Heart left ventricle (tissue), 16 donors: ENCODE measurements at regions not wholly inside any gene's neighbourhood (a gene's known extent, or its start where the extent isn't known, plus 50 kb on each side); places are given as distances from the start of the nearest gene placed in this dataset.
"Not testable (repeated sequence)": the region's sequence is repeated elsewhere in the genome, so short reads cannot be mapped to it uniquely, and the experiment has no call there.

Experiments
- ATAC-seq, 4 donors: fragments of 200-7000 bp; cut with Tn5 transposase; one replicate each; pipeline ENCODE4 v1.9.1; 2020 to 2022; ENCODE audit warnings: moderate library complexity in 4 of 4, mild to moderate bottlenecking in 3 of 4, moderate number of reproducible peaks in 1 of 4
- DNase-seq, 5 donors: peaks; one replicate each; pipeline ENCODE4 v3.0.0-alpha.2; 2020
- H3K27ac ChIP-seq, 12 donors: fragments of 200-600 bp; sonication (generic) in 4 of 12; one replicate each; pipeline versions ENCODE4 v1.5.0 to v1.8.0; 2016 to 2022; ENCODE audit warnings: mild to moderate bottlenecking in 2 of 12
- H3K27me3 ChIP-seq, 9 donors: fragments of 200-600 bp; sonication (generic) in 2 of 9; one replicate each; pipeline versions ENCODE4 v1.5.1 to v1.8.0; 2016 to 2022; ENCODE audit warnings: mild to moderate bottlenecking in 3 of 9
- H3K36me3 ChIP-seq, 9 donors: fragments of 200-600 bp; sonication (generic) in 2 of 9; one replicate each; pipeline versions ENCODE4 v1.5.0 to v1.8.0; 2018 to 2022; ENCODE audit warnings: mild to moderate bottlenecking in 2 of 9
- H3K4me1 ChIP-seq, 12 donors: fragments of 200-600 bp; sonication (generic) in 4 of 12; one replicate each; pipeline versions ENCODE4 v1.5.0 to v1.8.0; 2016 to 2022; ENCODE audit warnings: mild to moderate bottlenecking in 3 of 12
- H3K4me3 ChIP-seq, 12 donors: fragments of 200-600 bp; sonication (generic) in 4 of 12; one replicate each; pipeline versions ENCODE4 v1.5.0 to v1.8.0; 2017 to 2022; ENCODE audit warnings: mild to moderate bottlenecking in 9 of 12, moderate library complexity in 4 of 12
- H3K9me3 ChIP-seq, 12 donors: fragments of 200-600 bp; sonication (generic) in 4 of 12; one replicate each; pipeline versions ENCODE4 v1.5.0 to v1.8.0; 2016 to 2022; ENCODE audit warnings: mild to moderate bottlenecking in 1 of 12
- WGBS, 4 donors: extraction: QIAGEN DNeasy Blood & Tissue Kit in 2 of 4; methylation state at CpG; one replicate each; pipeline versions ENCODE4 v1.1.5 to v1.1.7; 2013 to 2018; 5-methylcytosine and 5-hydroxymethylcytosine counted together
- intact Hi-C, 10 donors: fragments of 100-400 bp; cut with DNase I; formaldehyde crosslinking; loops; one replicate each; pipeline versions ENCODE4 v1.11.1 to v1.14.2; 2022
- donor health status: ischemic (EF 13 %, LVEDD 7.1; RV severe dilation, severe dysfunction).
- donor health status: healthy with polysubstance abuse.
- donor health status: DM: no; HTN: yes; CAD: no.
- donor health status: DM: no; HTN: no; CAD: no.
- donor health status: ischemic (EF 25% LVEDD 6.9; RV normal size, moderate dysfunction).
- donor health status: ischemic (EF 25% LVEDD 5.7; RV mildly dilated, moderate dysfunction).
- donor health status: healthy.
- donor health status: DM: yes; HTN: yes; CAD: no.
- donor health status: ischemic (EF 35%, LVEDD 5.7; RV mildly dilated, moderate dysfunction).
- donor health status: nonischemic (EF 11% LVEDD 7.7; RV severe dilation, severe dysfunction).
- donor health status: DM: yes; HTN: yes; CAD: no.
- donor health status: PGD.
- donor health status: ischemic (EF 29% LVEDD 5.4; RV normal size, mild dysfunction).
- donor health status: nonischemic (EF 23%, LVEDD 6.1; RV moderate dilation, normal function).

GRCh38 chr16:32478406-32478805 is 197.6 kb downstream of the TP53TG3 start:
- WGBS, 4 donors = 60 to 88% (median 73%) methylated on average over 31 to 38 of the region's 38 CpGs
- H3K9me3 ChIP-seq, intact Hi-C loops, H3K4me1 ChIP-seq, H3K27ac ChIP-seq, H3K36me3 ChIP-seq, H3K27me3 ChIP-seq, DNase-seq, ATAC-seq, H3K4me3 ChIP-seq: not testable (repeated sequence)

- intact Hi-C loops, H3K9me3 ChIP-seq, H3K4me3 ChIP-seq, H3K27me3 ChIP-seq, DNase-seq, H3K27ac ChIP-seq, H3K4me1 ChIP-seq, H3K36me3 ChIP-seq, ATAC-seq: not testable (repeated sequence)
- WGBS, 4 donors = 94 to 96% methylated on average over 5 to 7 of the region's 10 CpGs; no CpG with 5 or more reads in 2 of the 4 donors
These were observed 198.4 kb downstream of the TP53TG3 start for GRCh38 chr16:32477551-32477950.

- H3K9me3 ChIP-seq, DNase-seq, H3K4me1 ChIP-seq, ATAC-seq, H3K36me3 ChIP-seq, H3K27ac ChIP-seq, H3K4me3 ChIP-seq, H3K27me3 ChIP-seq, intact Hi-C loops: not testable (repeated sequence)
- 86 to 91% methylated on average over 15 to 17 of the region's 20 CpGs; no CpG with 5 or more reads in 2 of the 4 donors for WGBS, 4 donors
These were observed 201.6 kb downstream of the TP53TG3 start for GRCh38 chr16:32474365-32474764.

GRCh38 chr16:32461666-32462065 is 208.6 kb downstream of the TP53TG3D start:
- ATAC-seq, H3K27me3 ChIP-seq, H3K4me1 ChIP-seq, intact Hi-C loops, DNase-seq, H3K4me3 ChIP-seq, H3K9me3 ChIP-seq, H3K36me3 ChIP-seq, H3K27ac ChIP-seq: not testable (repeated sequence)
- WGBS, 4 donors = 61 to 86% (median 73%) methylated on average over 16 to 20 of the region's 20 CpGs

- H3K9me3 ChIP-seq, H3K36me3 ChIP-seq, H3K4me3 ChIP-seq, H3K27ac ChIP-seq, intact Hi-C loops, H3K4me1 ChIP-seq, H3K27me3 ChIP-seq, ATAC-seq: not testable (repeated sequence)
- peak in 1 of 5 donors; percentile 54 for DNase-seq
- 78 to 89% (median 81%) methylated on average over 5 to 7 of the region's 7 CpGs for WGBS, 4 donors
These were observed 207.9 kb downstream of the TP53TG3D start for GRCh38 chr16:32461001-32461400.
